GM18909 (cell line): ENCODE measurements at regions not wholly inside any gene's neighbourhood (a gene's known extent, or its start where the extent isn't known, plus 50 kb on each side); places are given as distances from the start of the nearest gene placed in this dataset.

Experiments
- ATAC-seq: cut with Tn5 transposase; IDR thresholded peaks from one replicate; pipeline ENCODE4 v1.9.1; 2021; ENCODE audit warnings: mild to moderate bottlenecking; ENCODE audit not compliant: unreplicated experiment, poor library complexity

GRCh38 chr10:130573446-130573845 is 437.3 kb downstream of the GLRX3 start:
- no peak for ATAC-seq

GRCh38 chr10:130575756-130576285 is 439.6 kb downstream of the GLRX3 start:
- ATAC-seq = no peak

- ATAC-seq = no peak
Observed at GRCh38 chr10:130576427-130576826, 440.2 kb downstream of the GLRX3 start.

- ATAC-seq = no peak
Observed at GRCh38 chr10:130577039-130577438, 440.8 kb downstream of the GLRX3 start.

- no peak for ATAC-seq
Observed at GRCh38 chr10:130578532-130579289, 442.5 kb downstream of the GLRX3 start.

GRCh38 chr10:130579913-130580312 is 443.7 kb downstream of the GLRX3 start:
- ATAC-seq = no peak

- no peak for ATAC-seq
Observed at GRCh38 chr10:130580975-130581374, 444.8 kb downstream of the GLRX3 start.

GRCh38 chr10:130587718-130588117 is 451.5 kb downstream of the GLRX3 start:
- no peak for ATAC-seq

- ATAC-seq = no peak
Observed at GRCh38 chr10:130606001-130606405, 469.8 kb downstream of the GLRX3 start.

- ATAC-seq = no peak
Observed at GRCh38 chr10:130607366-130607765, 471.2 kb downstream of the GLRX3 start.

- ATAC-seq = no peak
Observed at GRCh38 chr10:130611239-130611638, 475.0 kb downstream of the GLRX3 start.

GRCh38 chr10:130615457-130615856 is 479.3 kb downstream of the GLRX3 start:
- ATAC-seq = no peak

- ATAC-seq = no peak
Observed at GRCh38 chr10:130617985-130618384, 481.8 kb downstream of the GLRX3 start.

GRCh38 chr10:130618647-130619046 is 482.5 kb downstream of the GLRX3 start:
- ATAC-seq = no peak

- no peak for ATAC-seq
Observed at GRCh38 chr10:130621231-130621775, 485.1 kb downstream of the GLRX3 start.

- no peak for ATAC-seq
Observed at GRCh38 chr10:130623680-130624267, 487.6 kb downstream of the GLRX3 start.

- ATAC-seq = no peak
Observed at GRCh38 chr10:130627346-130628045, 491.3 kb downstream of the GLRX3 start.

- ATAC-seq = no peak
Observed at GRCh38 chr10:130630135-130630534, 493.9 kb downstream of the GLRX3 start.

- ATAC-seq = no peak
Observed at GRCh38 chr10:130631142-130632096, 495.2 kb downstream of the GLRX3 start.

GRCh38 chr10:130634816-130635215 is 498.6 kb downstream of the GLRX3 start:
- no peak for ATAC-seq
